ACC112 (cell line): ENCODE measurements at regions not wholly inside any gene's neighbourhood (a gene's known extent, or its start where the extent isn't known, plus 50 kb on each side); places are given as distances from the start of the nearest gene placed in this dataset.

Source experiments
- H2AFZ ChIP-seq: fragments of 200-600 bp; sonication (generic); one replicate; pipeline ENCODE4 v1.6.0; 2017; ENCODE audit warnings: antibody characterized with exemption, low read length; ENCODE audit not compliant: unreplicated experiment
- H3K27ac ChIP-seq: fragments of 200-600 bp; sonication (generic); 2 replicates; pipeline ENCODE4 v1.5.1; 2014; ENCODE audit warnings: low read depth, mild to moderate bottlenecking, antibody characterized with exemption, low read length, moderate library complexity
- H3K27me3 ChIP-seq: fragments of 200-600 bp; sonication (generic); 2 replicates; pipeline ENCODE4 v1.6.1; 2014; ENCODE audit warnings: mild to moderate bottlenecking, antibody characterized with exemption, low read length, moderate library complexity, mixed read lengths; ENCODE audit not compliant: insufficient read depth
- H3K36me3 ChIP-seq: fragments of 200-600 bp; sonication (generic); 2 replicates; pipeline ENCODE4 v1.6.1; 2016; ENCODE audit warnings: mild to moderate bottlenecking, antibody characterized with exemption, low read length, moderate library complexity, mixed read lengths; ENCODE audit not compliant: insufficient read depth
- H3K4me1 ChIP-seq: fragments of 200-600 bp; sonication (generic); one replicate; pipeline ENCODE4 v1.6.1; 2016; ENCODE audit warnings: low read length, mixed read lengths; ENCODE audit not compliant: insufficient read depth, unreplicated experiment, control insufficient read depth
- H3K4me3 ChIP-seq: fragments of 200-600 bp; sonication (generic); 2 replicates; pipeline ENCODE4 v1.5.1; 2014; ENCODE audit warnings: mild to moderate bottlenecking, low read depth, low read length
- H3K79me2 ChIP-seq: fragments of 200-600 bp; sonication (generic); one replicate; pipeline ENCODE4 v1.6.0; 2016; ENCODE audit warnings: low read length; ENCODE audit not compliant: control insufficient read depth, unreplicated experiment, insufficient read depth

GRCh38 chr10:133020193-133020817 is 67.4 kb upstream of the ADGRA1 start:
- no peaks in the 10 kb centered on the region for H3K79me2 ChIP-seq
- H3K27ac ChIP-seq: no peak overlapping the region
- no peaks in the 10 kb centered on the region for H3K36me3 ChIP-seq
- H3K4me1 ChIP-seq: no peaks in the 10 kb centered on the region
- H3K27me3 ChIP-seq: peaks cover 18% of the 10 kb centered on the region
- H2AFZ ChIP-seq: no peak overlapping the region
- no peak overlapping the region for H3K4me3 ChIP-seq

DNA sequence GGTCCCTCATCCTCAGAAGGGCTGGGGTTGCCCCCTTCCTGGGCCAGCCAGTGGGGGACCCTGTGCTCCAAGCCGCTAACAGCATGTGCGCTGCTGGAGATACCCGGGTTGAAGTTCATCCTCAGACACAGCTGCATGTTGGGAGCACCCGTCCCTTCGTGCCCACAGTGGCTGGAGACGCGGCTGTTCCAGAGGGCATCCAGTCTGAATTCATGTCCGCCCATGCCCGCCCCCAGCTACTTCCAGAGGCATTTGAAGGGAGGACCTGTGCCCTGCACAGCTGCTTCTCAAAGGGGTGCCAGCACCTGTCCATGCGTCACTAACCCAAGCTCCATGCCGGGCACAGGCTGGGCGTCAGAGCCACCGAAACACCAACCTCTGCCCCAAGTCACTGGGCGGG is 68.1 kb upstream of the ADGRA1 start:
- H3K79me2 ChIP-seq: no peaks in the 10 kb centered on the region
- no peak overlapping the region for H3K4me3 ChIP-seq
- no peaks in the 10 kb centered on the region for H3K4me1 ChIP-seq
- no peak overlapping the region for H3K27ac ChIP-seq
- H3K36me3 ChIP-seq: no peaks in the 10 kb centered on the region
- peaks cover 11% of the 10 kb centered on the region for H3K27me3 ChIP-seq
- no peak overlapping the region for H2AFZ ChIP-seq

DNA sequence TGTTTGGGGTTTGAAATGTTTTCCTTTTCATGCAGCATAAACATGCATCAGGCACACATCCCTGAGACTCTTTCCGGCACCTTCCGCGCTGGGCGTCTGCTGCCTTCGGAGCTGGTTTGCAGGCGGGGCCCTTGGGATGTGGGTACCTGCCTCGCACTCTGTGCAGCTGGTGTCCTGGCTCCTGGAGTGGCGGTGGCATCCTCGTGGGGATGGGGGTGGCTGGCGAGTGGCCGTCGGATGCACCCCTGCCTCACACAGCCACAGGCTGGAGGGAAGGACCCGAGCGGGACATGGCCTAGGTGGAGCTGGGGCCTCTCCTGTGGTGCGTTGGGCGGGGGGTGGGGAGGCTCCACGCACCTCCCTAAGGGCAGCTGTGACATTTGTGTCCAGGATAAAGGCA is 68.5 kb upstream of the ADGRA1 start:
- Histone ChIP-seq H2AFZ (no peak overlapping the region), H3K36me3 (no peaks in the 10 kb centered on the region), H3K27ac (no peak overlapping the region), H3K4me1 (no peaks in the 10 kb centered on the region), H3K4me3 (no peak overlapping the region), H3K79me2 (no peaks in the 10 kb centered on the region), H3K27me3 (peaks cover 6% of the 10 kb centered on the region)

DNA sequence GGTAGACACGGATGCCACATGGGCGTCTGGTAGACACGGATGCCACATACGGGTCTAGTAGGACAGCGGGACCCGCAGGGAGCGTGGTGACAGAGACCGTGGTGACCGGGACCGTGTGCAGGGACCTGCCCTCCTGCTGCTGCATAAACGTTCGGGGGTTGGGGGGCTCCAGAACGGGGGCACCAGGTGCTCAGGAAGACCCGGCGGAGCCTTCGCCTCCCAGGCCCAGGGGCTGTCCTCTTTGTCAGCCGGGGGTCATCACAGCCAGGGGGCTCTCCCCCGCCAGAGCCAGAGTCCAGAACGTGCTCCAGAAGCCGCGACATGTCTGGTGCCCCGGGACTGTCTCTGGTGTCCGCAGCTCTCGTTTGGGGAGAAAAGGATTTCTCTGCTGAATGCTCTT is 69.2 kb upstream of the ADGRA1 start:
- peaks cover 5% of the 10 kb centered on the region; the same call in 1 of the 2 replicates for H3K27me3 ChIP-seq
- no peaks in the 10 kb centered on the region for H3K36me3 ChIP-seq
- no peak overlapping the region for H3K4me3 ChIP-seq
- no peaks in the 10 kb centered on the region for H3K79me2 ChIP-seq
- H3K27ac ChIP-seq: no peak overlapping the region
- H2AFZ ChIP-seq: no peak overlapping the region
- H3K4me1 ChIP-seq: no peaks in the 10 kb centered on the region

DNA sequence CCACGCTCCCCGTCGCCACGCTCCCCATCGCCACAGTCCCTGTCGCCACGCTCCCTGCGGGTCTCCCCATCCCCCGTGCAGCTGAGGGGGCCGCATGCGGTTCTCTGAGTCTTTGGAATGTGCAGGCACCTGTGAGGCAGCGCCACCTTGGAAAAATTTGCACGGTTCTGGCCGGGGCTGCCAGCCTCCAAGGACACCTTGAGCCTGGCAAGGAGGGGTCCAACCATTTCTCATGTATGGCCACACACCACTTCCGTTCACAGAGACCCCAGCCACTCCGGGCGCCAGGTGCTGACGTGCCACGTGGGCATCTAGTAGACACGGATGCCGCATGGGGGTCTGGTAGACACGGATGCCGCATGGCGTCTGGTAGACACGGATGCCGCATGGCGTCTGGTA is 70.5 kb upstream of the ADGRA1 start:
- no peaks in the 10 kb centered on the region for H3K36me3 ChIP-seq
- H3K79me2 ChIP-seq: no peaks in the 10 kb centered on the region
- no peak overlapping the region for H2AFZ ChIP-seq
- H3K4me1 ChIP-seq: no peaks in the 10 kb centered on the region
- no peak overlapping the region for H3K27ac ChIP-seq
- H3K4me3 ChIP-seq: no peak overlapping the region
- H3K27me3 ChIP-seq: no peaks in the 10 kb centered on the region

DNA sequence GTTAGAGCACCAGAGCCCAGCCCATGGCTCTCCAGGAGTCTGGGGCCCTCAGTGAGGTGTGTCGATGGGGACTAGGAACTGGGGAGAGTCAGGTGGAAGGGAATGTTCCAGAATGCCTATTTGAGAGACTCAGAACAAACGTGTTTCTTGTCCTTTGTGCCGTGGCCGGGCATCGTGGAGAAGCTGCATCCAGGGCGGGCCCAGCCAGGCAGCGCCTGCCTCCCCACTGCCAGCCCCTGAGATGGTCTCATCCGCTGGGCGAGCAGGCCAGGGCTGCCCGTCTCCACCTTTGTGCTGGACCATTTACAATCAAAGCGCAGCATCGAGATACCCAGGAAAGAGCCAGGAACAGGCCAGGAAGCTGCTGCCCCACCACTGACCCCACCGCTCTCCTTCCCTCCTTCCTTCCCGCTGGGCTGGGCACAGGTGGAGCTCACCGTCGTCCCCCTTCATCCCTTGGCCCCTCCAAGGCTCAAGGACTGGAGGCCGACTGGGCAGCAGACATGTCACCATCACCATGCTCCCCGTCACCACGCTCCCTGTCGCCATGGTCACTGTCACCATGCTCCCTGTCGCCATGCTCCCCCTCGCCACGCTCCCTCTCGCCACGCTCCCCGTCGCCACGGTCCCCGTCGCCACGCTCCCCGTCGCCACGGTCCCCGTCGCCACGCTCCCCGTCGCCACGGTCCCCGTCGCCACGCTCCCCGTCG is 71.1 kb upstream of the ADGRA1 start:
- Histone ChIP-seq H3K27ac (no peak overlapping the region), H3K4me3 (no peak overlapping the region), H3K36me3 (no peaks in the 10 kb centered on the region), H3K4me1 (no peaks in the 10 kb centered on the region), H2AFZ (no peak overlapping the region), H3K27me3 (no peaks in the 10 kb centered on the region), H3K79me2 (no peaks in the 10 kb centered on the region)

- H3K4me3 ChIP-seq: no peak overlapping the region
- no peaks in the 10 kb centered on the region for H3K36me3 ChIP-seq
- no peak overlapping the region for H2AFZ ChIP-seq
- no peaks in the 10 kb centered on the region for H3K4me1 ChIP-seq
- no peaks in the 10 kb centered on the region for H3K27me3 ChIP-seq
- no peak overlapping the region for H3K27ac ChIP-seq
- no peaks in the 10 kb centered on the region for H3K79me2 ChIP-seq
Observed at GRCh38 chr10:133015816-133016462, 71.8 kb upstream of the ADGRA1 start.

GRCh38 chr10:133015321-133015720 is 72.4 kb upstream of the ADGRA1 start:
- Histone ChIP-seq H2AFZ (no peak overlapping the region), H3K27ac (no peak overlapping the region)

DNA sequence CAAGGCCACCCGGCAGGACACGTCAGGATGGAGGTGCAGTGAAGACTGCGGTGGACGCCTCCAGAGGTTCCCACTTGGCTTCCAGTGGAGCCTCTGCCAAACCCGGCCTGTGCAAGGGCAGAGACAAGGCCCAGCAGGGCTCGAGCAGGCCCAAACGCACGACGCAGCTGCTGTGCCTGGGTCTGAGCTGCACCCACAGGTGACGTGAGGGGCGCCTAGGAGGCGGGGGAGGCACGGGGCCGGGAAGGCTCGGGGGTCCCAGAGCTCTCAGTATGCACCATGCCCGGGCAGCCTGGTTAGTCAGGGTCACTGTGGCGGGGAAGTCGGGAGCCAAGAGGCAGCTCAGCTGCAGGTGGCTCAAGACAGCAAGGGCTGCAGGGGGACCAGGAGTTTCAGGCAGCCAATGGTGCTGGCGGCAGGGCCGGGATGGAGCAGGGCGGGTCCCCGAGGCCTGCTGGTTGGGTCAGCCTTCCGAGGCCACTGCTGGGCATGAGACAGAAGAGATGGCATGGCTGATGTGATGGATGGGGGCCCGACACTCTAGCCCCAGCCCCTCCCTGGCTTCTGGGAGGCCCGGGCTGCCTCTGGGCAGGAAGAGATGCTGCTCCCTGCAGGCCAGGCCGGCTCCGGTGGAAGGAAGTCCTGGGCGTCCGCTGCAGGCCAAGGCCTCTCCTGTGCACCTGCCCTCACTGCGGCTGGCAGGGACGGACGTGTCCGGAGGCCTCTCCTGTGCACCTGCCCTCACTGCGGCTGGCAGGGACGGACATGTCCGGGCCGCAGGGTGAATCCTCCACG is 72.2 kb upstream of the CFAP46 start:
- H3K36me3 ChIP-seq: no peaks in the 10 kb centered on the region
- no peaks in the 10 kb centered on the region for H3K4me1 ChIP-seq
- H3K79me2 ChIP-seq: no peaks in the 10 kb centered on the region
- no peaks in the 10 kb centered on the region for H3K27me3 ChIP-seq
- H3K4me3 ChIP-seq: no peak overlapping the region
- H2AFZ ChIP-seq: no peak overlapping the region
- no peak overlapping the region for H3K27ac ChIP-seq

More at GRCh38 chr10:133015321-133015720, 72.4 kb upstream of the ADGRA1 start:
- Histone ChIP-seq H3K4me1 (no peaks in the 10 kb centered on the region), H3K79me2 (no peaks in the 10 kb centered on the region), H3K4me3 (no peak overlapping the region), H3K36me3 (no peaks in the 10 kb centered on the region), H3K27me3 (no peaks in the 10 kb centered on the region)

DNA sequence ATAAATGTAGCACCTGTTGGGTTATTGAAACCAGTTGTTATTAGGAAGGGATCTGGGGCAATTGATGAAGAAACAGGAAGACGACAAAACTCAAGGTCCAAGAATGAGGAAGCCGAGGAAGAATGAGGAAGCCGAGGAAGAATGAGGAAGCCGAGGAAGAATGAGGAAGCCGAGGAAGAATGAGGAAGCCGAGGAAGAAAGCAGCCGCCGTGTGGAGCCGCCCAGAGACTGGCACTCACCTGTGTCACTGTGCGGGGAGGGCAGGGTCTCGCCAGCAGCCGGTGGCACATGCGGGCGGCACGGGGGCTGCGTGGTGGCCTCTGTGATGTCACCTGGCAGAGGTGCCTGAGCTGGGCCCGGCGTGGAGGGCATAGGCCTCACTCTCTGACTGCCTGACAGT is 71.1 kb upstream of the CFAP46 start:
- Histone ChIP-seq H2AFZ (no peak overlapping the region), H3K27me3 (no peaks in the 10 kb centered on the region), H3K36me3 (no peaks in the 10 kb centered on the region)

More for the DNA sequence above, 71.1 kb upstream of the CFAP46 start:
- no peak overlapping the region for H3K4me3 ChIP-seq
- H3K27ac ChIP-seq: no peak overlapping the region
- H3K4me1 ChIP-seq: no peaks in the 10 kb centered on the region
- no peaks in the 10 kb centered on the region for H3K79me2 ChIP-seq
